Activated CD4-positive, CD25-positive, alpha-beta regulatory T cell treated with anti-CD3 and anti-CD28 coated beads, Interleukin-2, amount 50 U/mL, for 16 hours (primary cell): ENCODE measurements at regions not wholly inside any gene's neighbourhood (a gene's known extent, or its start where the extent isn't known, plus 50 kb on each side); places are given as distances from the start of the nearest gene placed in this dataset.
"Not testable (repeated sequence)": the region's sequence is repeated elsewhere in the genome, so short reads cannot be mapped to it uniquely, and the experiment has no call there.

ENCODE experiments used
- DNase-seq: peaks from one replicate; pipeline ENCODE4 v3.0.0-alpha.2; 2020; ENCODE audit warnings: low read depth, low spot score

DNA sequence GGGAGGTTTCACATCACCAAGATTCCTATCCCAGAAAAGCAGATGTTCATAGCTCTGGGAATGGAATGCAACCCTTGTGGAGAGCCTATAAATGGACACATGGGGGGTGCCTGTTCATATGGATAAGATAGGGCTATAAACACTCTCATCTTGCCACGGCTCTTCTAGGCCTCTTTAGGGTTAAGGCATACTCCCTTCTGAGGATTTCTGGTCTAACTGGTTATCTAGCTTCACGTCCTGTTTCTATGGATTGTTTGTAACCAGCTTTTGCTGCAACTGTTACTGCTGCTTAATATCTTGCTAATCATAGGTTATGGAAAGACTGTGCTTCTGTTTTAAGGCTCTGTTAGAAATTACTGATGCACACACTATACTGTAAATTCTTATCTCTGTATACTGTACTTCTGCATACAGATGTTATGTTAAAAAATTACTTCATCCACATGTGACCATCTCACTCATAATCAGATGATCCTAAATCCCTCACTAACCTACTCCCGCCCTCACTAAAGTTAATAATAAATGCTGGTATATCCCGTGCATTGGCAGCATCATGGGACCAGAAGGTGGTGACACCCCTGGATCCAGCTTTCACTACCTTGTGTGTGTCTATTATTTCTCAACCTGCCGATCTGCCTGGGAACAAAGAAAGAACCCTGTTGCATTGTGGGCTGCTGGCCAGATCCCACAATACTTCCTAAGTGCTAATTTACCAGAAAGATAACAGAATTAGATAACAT lies 68.7 kb downstream of the PRKAB2 start:
- not testable (repeated sequence) for DNase-seq

DNA sequence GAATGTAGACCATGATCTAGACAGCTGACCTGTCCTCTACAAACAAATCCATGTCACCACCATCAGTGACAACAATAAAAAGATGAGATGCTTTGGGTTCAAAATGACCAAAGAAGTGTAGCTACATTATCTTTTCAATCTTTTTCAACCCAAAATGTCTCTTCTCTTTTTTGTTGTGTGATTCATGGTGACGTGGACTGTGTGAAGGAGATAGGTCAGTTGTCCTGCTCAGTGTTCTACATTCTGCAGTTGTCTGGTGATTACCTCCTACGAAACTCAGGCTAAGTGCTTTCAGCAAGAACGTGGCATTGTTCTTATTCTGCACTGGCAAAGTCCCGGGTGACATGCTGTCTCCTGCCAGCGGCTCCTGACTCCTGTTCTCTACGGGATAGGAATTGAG lies 73.1 kb downstream of the PRKAB2 start:
- DNase-seq, result no peak

DNA sequence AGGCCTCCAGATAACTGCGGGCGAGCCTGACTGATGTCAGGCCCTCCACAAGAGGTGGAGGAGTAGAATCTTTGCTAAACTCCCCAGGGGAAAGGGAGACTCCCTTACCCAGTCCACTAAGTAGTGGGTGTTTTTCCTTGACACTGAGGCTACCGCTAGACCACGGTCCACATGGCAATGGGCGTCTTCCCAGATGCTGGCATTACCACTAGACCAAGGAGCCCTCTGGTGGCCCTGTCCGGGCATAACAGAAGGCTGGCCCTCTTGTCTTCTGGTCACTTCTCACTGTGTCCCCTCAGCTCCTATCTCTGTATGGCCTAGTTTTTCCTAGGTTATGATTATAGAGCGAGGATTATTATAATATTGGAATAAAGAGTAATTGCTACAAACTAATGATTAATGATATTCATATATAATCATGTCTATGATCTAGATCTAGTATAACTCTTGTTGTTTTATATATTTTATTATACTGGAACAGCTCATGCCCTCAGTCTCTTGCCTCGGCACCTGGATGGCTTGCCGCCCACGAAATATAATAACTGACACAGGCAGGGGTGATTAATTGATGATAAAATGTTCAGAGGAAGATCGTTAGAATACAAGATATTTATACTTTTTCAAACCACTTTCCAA lies 73.8 kb downstream of the PRKAB2 start:
- not testable (repeated sequence) for DNase-seq

DNA sequence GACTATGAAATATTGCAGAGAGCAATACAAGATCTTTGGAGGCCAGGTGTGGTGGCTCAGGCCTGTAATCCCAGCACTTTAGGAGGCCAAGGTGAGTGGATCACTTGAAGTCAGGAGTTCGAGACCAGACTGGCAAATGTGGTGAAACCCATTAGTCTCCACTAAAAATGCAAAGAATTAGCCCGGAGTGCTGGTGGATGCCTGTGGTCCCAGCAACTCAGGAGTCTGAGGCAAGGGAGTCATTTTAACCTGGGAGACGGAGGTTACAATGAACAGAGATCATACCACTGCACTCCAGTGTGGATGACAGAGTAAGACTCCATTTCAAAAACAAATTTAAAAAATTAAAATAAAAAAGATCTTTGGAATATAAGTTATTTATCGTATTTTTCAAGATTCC lies 76.6 kb downstream of the PRKAB2 start:
- no peak for DNase-seq

DNA sequence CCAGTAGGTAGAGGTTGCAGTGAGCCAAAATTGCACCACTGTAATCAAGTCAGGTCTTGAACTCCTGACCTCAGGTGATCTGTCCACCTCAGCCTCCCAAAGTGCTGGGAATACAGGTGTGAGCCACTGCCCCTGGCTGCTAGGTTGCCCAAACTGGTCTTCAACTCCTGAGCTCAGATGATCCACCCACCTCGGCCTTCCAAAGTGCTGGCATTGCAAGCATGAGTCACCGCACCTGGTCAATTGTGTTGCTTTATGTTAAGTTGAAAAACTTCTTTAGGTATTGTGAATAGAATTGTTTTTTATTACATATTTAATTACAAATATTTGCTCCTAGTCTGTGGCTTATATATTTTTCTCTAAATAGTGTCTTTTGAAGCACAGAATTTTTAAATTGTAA lies 80.5 kb downstream of the PRKAB2 start:
- DNase-seq, result no peak

DNA sequence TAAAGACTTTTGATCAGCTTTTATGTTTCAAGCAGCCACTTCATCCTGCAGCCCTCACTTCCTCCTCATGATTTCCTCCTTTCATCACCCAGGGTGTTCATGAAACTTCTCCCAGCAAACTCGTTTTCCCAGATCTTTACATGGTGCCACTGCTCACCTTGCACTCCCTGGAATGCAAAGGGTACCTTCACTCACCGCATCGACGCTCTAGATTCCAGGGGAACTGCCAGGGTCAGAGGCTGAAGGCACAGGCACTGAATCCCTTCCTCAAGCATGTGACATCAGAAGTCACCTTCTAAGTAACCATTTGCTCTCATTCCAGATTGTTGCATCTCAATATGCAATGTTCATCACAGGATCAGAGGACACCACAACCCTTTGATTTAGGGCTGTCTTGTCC lies 82.8 kb downstream of the PRKAB2 start:
- no peak for DNase-seq

DNA sequence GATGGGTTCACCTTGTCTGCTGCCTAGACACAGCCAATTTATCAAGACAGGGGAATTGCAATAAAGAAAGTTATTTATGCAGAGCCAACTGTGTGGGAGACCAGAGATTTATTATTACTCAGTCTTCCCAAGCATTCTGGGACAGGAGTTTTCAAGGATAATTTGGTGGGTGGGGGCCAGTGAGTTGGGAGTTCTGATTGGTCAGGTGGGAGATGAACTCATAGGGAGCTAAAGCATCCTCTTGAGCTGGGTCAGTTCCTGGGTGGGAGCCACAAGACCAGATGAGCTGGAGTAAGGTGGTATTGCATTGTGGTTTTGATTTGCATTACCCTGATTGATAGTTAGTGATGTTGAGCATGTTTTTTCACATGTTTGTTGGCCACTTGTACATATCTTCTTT lies 86.1 kb downstream of the PRKAB2 start:
- DNase-seq, result no peak

DNA sequence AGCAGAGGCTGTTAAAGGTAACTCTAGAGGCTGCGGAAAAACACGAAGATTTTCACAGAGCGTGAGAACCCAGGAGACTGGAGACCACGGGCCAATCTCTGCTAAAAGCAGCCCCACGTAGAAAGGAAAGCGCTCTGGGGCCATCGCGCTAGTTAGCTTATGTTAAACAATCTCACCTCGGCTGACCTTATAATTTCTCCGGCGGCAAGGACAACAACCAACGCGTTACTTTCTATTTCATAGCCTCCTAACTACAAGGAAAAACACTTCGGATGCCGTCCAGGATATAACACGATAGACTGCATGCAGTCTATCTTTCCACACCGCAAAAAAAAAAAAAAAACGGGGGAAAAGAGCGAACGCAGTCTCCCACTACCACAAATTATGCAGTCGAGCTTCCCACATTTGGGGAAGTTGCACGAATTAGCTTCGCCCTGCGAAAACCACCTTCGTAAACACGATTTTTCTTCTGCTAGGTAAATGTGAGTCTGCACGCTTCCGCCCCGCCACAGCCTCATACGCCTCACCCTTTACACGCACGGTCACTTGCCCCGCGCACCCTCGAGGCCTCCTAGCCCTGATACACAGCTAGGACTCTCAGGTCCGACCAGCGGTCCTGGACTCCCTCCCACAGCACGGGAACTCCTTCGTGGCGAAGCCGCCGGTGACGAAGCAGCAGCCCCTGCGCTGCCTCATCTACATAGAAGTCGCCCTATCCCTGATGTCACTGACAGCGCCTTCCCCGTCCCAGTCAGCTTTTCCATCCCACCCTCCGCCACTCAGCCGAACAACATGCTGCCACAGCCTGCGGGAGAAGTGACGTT lies 87.8 kb downstream of the PRKAB2 start:
- DNase-seq, result peak; percentile 36

DNA sequence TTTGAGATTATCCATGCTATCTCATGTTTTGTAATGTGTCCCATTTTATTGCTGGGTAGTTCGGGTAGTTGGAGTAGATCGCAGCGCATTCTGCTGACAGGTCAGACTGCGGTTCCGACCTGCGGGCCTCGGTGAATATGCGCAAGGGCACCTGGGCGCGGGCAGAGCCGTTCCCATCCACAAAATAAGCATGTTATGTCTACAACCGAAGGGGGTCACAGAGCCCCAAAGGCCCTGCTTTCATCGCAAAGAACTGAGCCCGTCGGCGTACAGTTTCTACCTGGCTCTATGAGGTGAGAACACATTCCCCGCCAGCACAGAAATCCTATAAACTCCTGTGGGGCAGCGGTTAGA lies 88.4 kb downstream of the PRKAB2 start:
- DNase-seq, result no peak

DNA sequence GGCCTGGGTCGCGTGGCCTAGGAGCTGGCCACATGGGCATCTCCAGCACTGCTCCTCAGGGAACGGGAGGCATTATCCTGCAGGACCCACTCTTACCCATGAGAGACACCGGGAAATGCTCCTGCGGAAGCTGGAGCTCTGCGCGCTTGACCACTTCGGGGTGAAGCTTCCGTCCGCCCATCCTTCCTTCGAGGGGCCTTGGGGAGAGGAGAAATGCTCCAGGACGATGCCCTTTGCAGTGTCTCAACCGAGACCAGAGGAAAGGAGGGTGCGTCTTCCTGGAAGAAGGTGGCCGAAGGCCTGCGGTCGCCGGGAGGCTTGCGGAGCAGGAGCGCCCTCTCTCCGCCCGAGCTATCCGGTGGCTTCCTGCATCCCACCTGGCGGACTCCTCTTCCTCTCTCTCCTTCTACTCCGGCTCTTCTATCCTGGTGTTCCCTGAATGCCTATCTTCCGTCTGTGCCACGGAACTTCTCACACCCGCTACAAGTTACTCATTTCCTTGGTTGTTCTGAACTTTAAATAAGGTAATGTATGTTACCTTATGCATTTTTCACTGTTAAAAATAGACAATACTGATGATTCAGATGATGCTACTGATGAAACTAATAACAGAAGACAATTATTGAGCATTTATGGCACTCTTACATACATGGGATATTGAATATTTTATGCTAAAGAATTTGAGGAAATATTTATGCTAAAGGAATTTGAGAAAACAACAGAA lies 91.4 kb downstream of the PRKAB2 start:
- DNase-seq, result no peak

DNA sequence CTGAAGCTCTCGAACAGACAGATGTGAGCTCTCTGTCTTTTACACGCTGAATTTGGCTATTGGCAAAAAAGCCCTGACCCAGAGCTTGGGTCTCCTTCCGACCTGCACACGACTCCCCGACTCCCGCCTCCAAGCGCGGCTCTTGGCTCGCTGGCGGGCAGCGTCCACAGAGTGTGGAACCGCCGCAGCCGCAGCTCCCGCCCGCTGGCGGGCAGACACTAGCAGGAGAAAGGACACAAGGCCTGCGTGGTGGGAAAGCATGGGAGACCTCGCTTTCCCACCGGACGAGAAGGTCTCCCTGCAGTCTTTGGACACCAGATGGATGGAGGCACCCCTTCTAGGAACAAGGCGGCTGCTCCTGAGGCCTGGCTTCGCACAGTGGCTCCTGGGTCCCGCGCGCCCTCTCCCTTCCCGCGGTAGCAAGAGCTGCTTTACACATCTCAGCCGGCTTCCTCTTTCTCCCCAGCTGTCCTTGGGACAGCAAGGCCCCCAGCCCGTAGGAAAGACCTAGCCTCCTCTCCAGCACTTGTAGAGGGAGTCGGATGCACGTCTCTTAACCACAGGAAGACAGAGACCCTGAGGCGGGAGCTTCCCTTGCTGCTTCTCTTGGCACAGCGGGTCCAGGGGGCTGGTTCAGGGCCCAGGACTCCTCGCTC lies 92.1 kb downstream of the PRKAB2 start:
- DNase-seq, result no peak

DNA sequence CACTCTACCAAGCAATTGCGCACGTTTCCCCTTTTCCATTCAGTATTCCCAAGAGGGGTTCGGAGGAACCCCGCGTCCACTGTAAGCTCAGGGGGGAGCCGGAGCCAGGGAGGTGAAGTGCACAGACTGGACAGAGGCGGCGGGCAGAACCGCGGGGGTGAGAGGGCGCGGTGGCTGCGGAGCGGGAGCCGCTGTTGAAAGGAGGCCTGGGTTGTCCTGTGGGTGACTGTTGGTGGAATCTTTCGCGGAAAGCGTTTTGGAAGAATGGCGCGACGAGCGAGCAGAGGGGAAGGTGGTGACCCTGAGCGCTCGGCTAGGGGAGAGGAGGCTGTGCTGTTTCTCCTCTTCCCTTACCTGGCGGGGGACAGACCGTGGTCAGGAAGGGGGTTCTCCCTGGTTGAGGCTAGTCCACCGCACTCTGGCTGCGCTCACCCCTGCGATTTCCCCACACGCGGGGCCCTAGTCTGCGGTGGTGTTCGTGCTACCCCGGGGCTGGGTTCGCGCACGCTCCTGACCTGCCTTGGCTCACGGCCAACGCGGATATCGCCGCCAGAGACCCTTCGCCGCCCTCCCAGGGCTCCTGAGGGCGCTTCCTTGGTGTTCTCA lies 92.8 kb downstream of the PRKAB2 start:
- DNase-seq, result no peak

DNA sequence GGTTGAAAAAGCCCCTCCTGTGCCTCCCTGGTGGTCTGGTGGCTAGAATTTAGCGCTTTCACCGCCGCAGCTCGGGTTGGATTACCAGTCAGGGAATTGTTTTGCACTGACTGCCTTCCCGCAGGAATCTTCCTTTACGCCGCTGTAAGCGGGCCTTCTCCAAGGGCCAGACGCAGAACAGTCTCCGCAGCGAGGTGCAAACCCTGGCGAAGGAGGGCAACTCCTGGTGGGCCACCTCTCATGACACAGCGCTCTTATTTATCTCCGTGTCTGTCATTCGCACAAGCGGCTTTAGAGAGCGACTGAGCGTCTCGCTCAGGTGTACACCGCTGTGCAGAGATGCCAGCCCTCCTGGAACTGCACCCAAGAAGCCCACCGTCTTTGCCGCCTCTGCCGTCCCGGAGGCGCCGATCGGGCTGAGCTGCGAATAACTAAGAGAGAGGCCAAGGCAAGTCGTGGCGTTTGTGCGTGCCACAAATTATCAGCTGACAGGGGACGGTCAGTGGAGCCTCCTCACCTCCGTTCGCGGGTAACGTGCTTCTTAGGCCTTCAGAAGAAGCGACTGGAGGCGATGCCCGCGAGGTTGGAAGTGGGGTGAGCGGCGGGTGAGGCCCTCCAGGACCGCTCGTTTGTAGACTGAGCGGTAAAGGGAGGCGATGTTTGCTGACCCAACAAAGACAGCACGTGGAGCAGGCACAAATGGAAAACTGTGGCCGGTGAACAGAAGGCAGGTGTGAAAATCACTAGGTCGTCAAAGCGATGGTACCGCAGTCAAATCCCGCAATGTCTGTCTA lies 93.5 kb downstream of the PRKAB2 start:
- DNase-seq, result no peak

DNA sequence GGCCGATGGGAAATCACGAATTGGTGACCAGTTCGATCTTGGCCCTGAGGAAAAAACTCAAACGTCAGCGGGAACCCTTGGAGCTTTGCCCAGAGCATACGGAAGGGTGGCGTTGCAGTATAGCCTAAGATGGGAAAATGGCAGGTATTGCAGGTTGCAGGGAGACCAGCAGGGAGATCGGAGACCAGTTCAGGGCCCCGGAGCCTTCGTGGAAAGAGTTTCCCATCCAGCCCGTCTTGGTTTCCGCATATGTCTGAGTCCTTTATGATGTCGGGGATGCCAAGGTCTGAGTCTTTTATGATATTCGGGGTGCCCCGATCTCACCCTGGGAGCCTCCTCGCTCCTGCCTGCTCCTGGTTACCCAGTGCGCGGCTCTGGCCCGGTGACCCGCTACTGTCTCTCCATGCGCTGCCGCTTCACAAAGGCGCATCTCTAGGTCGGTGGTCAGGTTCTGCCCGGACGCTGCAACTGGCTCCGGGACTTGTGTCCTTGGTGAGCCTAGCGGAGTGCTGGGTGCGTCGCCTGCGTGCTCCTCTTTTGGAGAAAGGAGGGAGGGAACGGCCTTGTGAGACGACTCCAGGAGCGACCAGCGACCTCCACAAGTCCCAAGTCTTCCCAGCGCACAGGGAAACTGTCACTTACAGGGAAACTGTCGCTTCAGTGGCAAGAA lies 94.2 kb downstream of the PRKAB2 start:
- DNase-seq, result no peak

DNA sequence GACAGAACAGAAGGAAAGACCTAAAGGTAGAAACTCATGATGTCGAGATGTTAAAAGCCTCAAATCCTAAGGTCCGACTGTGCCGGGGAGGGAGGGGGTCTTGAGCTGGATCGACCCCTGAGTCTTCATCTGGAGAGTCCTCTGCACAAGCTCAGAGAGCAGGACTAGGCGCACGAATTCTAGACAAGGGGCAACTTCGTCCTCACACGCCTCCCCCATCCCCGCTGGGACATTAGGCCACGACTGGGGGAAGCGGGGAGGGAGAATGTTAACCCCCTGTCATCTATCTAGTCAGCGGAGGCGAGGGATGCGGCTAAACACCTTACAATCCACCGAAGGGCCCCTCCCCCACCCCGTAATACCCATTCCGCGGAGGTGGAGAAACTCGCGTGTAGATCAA lies 94.7 kb downstream of the PRKAB2 start:
- DNase-seq, result no peak

DNA sequence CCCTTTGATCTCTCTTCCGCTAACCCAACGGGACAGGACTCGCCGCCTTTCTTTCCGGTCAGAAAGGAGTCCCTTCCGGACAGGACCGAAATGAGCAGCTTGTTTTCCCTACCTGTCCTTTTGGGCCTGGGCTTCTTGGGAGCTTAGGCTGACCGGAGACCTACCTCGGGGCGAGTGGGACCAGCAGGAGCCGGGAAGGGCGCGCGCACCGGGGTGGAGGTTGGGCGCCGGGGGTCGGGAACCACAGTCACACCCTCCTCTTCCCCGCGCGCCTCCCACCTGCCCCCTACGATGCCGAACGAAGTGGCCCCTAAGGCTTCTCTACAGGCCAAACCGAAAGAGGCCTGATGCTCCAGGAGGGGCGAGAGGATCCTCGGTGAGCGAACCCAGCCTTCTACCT lies 95.2 kb downstream of the PRKAB2 start:
- DNase-seq, result no peak

DNA sequence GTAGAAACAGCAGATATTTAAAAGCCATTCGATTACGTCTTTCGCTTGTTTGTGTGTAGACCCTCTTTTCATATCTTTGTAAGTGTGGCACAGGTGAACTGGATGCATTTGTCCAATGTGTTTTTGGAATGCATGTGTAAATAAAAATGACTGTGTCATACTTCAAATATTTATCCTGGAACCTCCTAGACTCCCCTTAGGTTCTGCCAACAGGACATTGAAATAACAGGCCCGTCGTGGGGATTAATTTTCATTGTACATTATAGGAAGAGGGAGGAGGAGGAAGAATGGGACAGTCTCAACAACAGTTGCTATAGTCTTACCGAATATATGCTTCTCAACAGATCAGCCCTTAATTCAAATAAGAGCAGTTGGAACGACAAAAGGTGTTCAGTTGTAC lies 95.8 kb downstream of the PRKAB2 start:
- no peak for DNase-seq

DNA sequence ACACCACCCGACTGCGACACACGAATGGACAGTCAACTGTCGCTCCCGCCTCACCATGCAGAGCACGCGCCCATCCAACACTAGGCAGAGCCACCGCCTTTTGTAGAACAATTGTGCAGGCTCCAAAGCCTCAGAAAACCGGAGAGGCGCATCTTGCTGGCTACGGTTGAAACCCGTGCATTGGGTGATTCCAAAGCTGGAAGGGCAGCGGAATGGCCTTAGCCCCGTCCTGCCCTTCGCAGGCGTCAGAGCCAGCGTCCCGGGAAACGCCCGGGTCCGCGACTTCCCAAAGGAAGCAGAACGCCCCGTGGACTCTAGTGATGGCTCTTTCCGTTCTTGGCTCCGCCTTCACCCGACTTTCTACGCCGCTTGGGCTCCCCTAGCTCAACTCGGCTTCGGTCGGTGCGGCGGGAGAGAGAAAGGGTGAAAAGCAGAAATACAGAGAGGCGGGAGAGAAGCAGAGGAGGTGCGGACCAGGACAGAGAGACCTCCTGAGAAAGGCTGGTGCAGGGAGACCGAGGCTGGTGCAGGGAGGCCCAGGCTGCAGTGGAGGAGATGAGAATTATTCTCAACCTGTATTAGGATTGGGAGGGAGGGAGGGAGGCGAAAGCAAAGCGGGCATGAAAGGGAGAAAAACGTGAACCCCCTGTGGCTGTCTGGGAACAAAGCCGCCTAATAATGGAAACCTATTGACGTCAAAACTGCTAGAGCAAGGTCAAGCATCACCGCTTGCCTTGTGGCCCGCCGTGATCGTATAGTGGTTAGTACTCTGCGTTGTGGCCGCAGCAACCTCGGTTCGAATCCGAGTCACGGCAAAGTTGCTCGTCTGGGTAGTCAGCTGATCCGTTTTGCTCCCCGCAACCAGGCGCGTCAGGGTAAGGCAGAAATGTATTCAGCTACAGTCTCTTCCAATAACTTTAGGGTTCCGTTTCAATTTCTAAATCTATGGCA lies 99.5 kb downstream of the PRKAB2 start:
- DNase-seq, result no peak

DNA sequence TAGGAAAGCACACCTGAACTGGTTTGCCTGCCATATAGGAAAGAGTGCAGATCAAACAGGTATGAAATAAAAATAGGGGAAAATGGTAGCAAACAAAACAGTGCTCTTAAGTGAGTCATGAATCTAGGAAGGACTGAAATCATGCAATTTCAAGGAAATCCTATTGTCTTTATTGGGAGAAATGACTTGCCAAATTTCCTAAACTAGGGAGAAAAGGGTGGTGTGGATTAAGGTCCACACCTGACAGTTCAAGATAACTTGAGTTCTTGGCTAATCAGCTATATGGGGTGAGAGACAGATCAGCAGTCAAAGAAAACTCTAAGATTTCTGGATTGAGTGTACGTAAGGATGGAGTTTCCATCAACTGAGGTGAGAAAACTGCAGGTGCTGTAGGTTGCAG lies 101.1 kb downstream of the PRKAB2 start:
- DNase-seq, result no peak
